Bone marrow (tissue), 2 donors: ENCODE measurements at regions not wholly inside any gene's neighbourhood (a gene's known extent, or its start where the extent isn't known, plus 50 kb on each side); places are given as distances from the start of the nearest gene placed in this dataset.
"Not testable (repeated sequence)": the region's sequence is repeated elsewhere in the genome, so short reads cannot be mapped to it uniquely, and the experiment has no call there.

ENCODE experiments used
- DNase-seq, 2 donors: peaks; one replicate each; lab custom pipeline; 2025; lab: John Stamatoyannopoulos, UW

DNA sequence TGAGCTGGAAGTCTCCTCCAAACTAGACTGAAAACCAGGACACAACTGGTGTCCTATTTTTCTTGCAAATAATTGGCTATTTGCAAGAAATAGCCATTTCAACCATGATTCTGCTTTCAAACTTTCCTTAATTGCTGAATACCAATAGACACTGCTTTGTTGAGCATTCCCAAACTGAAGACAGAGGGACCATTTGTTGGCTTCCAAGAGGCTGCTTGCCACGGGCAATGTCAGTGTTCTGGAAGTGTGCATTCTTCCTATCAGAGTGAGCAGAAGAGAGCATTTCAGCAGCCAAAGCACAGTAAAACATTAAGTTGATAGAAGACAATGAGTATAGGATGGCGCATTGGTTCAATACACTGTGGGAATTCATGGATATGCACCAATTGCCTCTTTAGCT, 360.5 kb upstream of the RGPD4 start:
- no peak for DNase-seq

DNA sequence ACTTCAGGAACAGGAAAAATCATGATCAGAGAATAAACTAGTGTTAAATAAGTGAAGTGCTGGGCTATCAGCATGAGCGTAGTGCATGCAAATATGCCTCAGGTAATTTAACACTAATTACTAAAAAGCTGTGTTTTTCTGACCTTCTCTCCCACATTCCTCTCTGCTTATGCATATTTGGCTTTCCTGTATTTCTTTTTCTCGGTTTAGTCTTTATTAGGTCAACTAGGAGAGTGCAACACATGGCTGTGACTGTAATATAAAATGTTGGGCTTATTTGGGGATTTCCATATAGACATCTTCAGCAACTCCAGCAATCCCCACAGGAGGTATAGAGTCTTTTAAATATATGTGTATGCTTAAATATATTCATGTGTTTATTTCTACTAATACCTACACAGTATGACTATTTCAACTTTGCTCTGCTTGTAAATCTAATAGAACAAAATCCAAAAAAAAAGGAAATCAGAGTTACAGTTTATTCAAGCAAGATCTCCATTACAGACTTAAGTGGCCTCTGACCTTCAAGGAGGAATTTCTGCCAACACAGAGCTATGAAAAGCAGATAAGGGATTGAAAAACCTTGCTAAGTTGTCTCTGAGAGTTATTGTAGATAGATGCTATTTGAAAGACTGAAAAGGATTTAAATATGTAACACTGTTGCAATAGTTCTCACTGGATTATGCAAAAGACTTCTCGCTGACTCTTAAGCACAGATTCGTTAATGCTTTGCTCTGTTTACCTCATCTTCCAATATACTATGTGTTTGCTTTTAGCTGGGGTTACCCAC, 359.5 kb upstream of the RGPD4 start:
- no peak for DNase-seq

DNA sequence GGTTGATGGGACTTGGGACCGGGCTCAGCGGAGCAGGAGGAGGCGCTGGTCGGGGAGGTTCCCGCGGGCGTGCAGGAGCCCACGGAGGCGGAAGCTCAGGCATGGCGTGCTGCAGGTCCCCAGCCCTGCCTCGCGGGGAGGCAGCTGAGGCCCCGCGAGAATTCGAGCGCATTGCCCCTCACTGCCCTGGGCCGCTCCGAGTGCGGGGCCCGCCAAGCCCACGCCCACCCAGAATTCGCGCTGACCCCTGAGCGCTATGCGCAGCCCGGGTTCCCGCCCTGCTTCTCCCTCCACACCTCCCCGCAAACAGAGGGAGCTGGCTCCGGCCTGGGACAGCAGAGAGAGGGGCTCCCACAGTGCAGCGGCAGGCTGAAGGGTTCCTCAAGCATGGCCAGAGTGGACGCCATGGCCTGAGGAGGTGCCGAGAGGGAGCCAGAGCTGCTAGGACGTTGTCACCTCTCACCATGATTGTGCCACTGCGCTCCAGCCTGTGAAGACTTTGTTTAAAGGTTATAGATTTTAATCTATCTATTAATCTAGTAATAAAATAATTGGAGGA, 357.2 kb upstream of the RGPD4 start:
- no peak for DNase-seq

DNA sequence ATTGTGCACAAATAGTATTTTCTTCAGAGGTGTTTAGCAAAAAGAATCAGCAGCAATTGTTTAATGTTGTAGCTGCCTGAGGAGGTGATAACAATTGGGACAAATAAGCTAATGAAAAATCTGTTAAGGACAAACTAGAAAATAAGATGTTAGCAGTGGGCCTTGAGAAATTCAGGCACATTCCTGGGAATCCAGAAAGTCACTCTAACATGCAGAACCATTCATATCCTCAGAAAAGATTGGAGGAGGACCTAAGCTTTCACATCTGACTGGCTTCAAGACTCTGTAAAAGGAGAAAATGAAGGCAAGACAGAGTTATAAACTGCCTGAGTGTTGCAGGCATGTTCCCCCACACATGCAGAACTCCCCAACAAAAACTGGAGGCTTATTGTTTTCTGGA, 353.5 kb upstream of the RGPD4 start:
- no peak for DNase-seq

DNA sequence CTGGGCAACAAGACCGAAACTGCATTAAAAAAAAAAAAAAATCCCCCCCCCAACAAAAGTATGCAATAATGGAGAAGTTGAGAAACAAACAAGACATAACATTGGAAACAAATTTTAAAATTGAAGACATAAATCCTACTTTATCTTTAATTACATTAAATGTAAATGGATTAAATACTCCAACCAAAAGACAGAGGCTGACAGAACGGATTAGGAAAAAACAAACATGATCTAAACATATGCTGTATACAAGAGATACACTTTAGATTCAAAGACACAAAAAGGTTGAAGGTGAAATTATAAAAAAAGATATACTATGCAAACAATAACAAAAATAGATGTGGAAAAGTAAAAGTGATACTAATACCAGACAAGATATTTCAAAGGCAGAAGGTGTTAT, 350.8 kb upstream of the RGPD4 start:
- DNase-seq: no peak

DNA sequence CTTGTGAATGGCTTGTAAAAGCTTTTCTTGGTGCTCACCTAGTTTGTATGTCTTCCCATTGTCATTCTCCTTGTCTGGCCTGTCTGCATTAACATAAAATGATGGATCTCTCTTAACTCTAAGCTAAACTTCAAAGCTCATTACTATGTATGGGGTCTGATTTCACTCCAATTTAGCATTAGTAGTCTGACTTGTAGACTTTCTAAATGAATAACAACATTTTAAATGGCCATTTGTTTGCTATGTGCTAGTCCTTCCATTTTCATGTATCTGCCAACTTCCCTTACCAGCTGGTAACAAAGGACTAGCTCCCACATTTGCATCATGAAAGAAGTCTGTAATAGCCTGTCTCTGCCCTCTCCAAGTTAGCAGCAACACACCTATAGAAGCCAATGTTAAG, 324.2 kb upstream of the RGPD4 start:
- no peak for DNase-seq

DNA sequence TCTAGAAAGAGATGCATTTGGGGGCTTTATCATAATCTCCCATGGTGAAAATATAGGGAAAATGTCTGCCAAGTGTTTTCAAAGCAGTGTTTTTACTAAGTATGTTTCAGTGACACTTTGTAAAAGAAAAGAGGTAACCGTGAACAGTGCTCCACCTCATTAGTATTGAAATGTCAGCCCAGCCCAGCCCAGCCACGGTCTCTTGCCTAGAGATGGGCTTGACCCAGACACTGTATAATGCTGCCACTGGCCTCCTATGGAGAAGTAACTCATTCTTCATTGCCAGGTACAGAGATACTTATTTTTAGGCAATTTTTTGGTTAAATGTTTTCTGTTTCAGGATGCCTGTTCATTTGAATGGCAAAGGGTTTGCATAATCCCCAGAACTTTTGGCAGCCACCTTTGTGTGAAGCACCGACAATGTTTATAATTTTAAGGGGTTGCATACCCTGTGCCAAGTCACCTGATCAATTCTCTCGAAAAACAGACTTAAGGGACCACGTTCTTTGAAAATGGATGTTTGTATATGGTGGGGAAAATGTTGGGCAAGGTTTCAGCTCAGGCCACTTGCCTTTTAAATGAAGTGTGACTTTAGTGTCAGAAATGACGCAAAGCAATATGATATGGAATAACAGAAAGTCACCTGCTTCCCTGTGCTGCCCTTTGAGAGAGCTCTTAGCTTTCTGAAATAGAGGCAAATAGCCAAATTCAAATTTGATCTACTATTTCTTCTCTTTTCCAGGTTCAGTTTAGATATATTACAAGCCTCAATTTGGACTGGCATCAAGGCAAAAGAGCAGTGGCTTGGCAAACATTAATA, 314.5 kb upstream of the RGPD4 start:
- no peak for DNase-seq

DNA sequence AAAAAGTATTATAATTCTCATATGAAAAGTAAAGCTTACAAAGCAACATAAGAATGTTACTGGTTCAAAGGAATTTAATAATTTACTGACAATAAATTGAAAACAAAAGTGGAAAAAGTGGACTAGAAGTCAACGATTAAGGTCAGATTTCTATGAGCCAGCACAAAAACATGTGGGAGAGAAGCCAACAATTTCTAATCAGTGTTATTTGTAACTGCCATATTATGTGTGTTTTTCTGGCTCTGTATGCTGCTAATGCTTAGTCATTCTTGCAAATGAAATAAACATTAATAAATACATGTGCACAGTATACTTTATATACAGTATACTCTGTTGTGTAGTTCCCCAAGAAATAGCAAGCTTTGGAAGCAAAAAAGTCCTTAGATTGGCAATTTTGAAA, 301.3 kb upstream of the RGPD4 start:
- no peak for DNase-seq

DNA sequence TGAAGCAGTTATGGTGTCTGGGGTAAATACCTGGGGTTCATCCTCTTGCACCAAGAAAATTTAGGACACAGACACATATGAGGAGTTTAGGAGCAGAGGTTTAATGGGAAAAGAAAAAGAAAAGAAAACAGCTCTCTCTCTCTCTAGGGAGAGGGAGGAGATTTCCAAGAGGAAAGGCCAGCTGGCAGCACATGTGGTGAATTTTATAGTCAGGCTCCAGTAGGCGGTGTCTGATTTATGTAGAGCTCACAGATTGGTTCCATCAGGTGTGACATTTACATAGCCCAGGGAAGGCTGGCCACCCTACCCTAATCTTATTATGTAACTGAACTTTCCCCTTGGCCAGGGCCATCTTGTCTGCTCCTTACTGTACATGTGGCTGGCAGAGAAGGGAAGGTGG, 297.5 kb upstream of the RGPD4 start:
- no peak for DNase-seq

DNA sequence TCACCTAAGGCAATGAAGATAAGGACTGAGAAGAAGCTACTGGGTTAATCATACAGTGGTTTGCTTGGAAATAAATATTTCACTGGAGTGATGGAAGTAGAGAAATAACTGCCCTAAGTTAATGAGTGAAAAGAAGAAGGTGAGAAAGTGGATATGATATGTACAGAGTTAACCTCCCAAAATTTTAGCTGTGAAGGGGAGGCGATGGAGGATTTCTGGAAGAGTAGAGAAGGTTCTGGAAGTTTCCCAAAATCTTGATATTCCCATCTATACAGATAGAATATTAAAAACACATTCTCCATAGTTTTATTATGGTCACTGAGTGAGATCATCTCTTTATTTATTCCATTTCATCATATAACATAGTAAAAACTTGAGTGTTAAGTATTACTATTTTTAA, 296.6 kb upstream of the RGPD4 start:
- no peak for DNase-seq

DNA sequence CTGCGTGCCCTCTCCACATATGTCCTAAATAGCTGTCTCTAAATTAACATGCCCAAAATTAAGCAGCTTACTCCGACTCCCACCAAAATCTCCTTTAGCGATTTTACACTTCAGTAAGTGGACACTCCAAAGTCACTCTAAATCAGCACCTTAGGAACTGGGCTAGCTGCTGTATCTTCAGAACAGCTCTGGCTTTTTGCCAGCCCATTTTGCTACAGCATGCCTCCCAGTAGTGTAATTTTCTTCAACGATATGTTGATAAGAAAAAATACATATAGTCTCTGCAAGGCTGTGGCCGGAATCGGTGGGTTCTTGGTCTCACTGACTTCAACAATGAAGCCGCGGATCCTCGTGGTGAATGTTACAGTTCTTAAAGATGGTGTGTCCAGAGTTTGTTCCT, 291.8 kb upstream of the RGPD4 start:
- no peak for DNase-seq

DNA sequence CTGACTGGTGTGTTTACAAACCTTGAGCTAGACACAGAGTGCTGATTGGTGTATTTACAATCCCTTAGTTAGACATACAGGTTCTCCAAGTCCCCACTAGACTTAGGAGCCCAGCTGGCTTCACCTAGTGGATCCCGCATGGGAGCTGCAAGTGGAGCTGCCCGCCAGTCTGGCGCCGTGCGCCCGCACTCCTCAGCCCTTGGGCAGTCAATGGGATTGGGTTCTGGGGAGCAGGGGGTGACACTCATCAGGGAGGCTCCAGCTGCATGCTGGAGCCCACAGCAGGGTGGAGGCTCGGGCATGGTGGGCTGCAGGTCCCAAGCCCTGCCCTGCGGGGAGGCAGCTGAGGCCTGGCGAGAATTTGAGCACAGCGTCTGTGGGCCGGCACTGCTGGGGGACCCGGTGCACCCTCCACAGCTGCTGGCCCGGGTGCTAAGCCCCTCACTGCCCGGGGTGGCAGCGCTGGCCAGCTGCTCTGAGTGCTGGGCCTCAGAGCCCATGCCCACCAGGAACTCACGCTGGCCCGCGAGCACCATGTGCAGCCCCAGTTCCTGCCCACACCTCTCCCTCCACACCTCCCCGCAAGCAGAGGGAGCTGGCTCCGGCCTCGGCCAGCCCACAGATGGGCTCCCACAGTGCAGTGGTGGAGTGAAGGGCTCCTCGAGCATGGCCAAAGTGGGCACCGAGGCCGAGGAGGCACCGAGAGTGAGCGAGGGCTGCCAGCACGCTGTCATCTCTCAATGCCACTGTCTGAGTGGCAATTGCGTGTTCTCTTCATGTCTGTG, 290.6 kb upstream of the RGPD4 start:
- not testable (repeated sequence) for DNase-seq

DNA sequence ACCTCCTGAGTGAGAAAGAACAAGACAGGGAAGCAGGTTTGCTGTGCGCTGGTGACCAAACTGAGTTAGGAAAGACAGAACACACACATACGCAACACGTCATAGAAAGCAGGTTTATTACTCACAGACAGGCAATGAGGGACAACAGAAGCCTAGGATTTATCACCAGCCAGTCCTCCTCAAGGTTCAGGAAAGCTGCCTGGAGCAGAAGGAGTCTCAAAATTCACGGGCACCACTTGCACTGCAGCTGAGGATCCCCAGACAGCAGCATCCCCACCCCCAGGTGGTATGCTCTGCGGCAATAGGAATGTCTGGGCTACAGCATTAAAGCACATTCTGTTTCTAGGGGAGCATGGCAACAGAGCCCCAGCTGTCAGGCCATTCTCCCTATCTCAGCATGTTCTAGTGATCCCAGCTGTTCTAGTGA, 284.4 kb upstream of the RGPD4 start:
- no peak for DNase-seq

DNA sequence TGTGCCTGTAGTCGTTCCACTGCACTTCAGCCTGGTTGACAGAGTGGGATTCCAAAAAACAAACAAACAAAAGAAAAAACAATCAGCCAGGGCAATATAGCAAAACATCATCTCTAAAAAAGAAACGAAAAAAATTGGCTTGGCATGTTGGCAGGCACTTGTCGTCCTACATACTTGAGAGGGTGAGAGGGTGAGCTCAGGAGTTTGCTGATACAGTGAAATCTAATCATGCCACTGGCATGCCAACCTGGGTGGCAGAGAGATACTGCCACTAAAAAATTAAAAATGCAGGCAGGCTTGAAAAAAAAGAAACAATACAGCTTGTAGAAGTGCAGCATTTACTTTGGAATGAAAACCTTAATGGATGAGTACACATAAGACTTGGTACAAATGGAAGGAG, 282.9 kb upstream of the RGPD4 start:
- DNase-seq: no peak

DNA sequence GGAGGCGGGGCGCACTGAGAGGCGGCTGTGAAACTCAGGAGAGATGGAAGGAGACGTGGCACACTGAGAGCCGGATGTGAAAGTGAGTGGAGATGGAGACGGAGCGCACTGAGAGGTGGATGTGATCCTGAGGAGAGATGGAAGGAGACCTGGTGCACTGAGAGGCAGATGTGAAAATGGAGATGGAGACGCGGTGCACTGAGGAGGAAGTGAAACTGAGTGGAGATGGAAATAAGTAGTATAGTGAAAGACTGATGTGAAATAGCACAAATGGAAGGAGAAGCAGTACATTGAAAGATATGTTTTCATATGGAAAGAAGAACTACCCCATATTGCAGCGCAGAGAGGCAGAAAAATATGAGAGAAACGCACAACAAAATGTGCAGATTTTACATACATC, 281.6 kb upstream of the RGPD4 start:
- no peak for DNase-seq

DNA sequence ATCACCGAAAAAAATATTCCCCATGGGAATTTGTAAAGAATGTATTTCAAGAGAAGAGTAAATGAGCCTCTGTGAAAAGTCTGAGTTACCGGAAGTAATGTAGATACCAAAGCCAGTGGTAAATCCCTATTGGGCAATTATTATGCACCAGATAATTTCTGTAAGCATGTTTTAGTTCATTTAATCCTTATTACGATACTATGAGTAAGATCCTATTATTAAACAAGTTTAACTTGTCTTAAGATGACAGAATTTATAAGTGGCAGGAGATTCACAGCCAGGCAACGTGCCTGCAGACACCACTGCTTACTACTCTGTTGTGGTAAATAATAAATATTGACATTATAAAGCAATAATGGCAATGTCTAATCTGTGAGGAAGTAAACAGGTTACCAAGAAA, 280.8 kb upstream of the RGPD4 start:
- DNase-seq: no peak

DNA sequence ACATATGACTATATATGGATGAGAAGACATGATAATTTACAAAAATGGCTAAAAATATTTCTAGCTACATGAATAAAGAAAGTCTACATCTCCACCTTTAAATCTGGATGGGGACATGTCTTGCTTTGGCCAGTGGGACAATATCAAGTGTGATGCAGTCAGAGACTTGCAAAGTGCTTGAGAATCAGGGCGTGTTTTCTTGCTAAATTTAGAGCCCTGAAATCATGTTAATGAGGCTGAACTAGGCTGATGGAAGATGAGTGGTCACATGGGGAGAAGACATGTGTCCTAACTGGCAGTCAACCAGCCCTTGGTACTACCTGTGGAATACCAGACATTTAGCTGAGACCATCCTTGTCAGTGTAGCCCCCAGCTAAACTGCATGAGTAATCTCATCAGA, 278.5 kb upstream of the RGPD4 start:
- DNase-seq: no peak

DNA sequence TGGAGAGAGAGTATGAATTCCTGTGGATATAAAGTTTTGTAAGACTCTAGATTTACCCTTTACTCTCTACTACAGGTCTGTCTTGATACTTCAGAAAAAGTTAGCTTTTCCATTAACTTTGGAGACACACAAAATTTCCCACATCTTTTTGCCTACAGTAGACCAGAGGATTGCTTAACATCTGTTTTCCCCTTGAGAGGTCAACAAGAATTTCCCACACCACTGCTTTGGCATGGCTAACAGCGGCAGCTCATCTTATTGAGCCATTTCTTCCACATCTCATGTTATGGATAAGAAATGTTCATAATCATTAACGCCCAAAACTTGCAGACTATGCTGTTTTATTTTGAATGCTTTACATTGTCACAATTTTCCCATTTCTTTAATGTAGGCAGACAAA, 273.6 kb upstream of the RGPD4 start:
- DNase-seq: no peak

DNA sequence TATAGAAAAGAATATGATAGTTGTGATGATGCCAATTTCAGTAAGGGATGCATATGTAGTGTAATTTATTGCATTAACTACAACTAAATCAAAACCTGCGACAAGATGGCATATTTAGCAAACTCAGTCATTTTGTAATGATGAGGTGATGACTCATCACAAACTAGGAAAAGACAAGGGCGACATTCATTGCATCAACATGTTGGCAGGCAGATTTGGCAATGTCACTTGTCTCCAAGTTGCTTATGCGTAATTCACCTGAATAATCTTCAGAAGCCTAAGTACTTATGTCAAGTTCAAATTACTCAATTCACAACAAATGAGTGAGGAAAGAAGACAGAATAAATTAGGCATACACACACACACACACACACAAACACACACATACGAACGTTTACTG, 273.2 kb upstream of the RGPD4 start:
- no peak for DNase-seq

DNA sequence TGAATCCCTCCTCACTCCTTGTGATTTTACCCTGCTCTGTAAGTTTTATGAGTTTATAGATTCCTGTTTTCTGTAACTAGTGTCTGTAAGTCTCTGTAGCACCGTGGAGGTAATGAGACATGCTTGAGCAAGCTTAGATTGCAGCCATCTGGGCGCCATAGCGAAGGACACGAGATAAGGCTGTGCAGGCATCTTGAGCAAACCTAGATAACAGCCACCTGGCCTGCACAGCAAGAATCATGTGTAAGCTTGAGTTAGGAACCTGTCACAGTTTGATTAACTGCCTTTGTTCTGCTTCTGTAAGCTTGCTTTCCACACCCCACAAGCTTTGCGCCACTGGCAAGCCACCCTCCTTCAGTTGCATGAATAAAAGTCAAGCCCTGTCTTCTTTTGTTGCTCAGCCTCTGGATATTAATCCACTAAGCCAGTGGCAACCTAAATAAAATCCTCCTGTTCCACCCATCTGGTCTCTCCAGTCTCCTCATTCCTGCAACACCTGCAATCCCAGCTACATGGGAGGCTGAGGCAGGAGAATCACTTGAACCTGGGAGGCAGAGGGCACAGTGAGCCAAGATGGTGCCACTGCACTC, 270.6 kb upstream of the RGPD4 start:
- no peak for DNase-seq

DNA sequence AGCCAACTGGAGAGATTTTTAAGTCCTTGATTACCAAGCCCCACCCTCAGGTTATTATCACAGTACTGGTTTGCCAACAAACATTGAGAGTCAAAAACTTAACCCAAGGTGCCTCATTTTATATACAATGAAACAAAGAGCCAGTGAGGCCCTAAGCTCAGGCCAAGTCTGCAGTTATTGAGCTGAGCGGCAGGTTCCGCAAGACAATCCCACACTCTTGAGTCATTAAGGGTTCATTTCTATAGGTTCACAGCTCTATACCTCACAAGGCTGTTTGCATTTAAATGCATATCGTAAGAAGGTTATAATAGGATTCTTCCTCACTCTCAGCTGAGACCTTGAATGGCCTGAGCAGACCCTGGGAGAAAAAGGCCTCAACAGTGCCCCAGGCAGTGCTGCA, 268.4 kb upstream of the RGPD4 start:
- no peak for DNase-seq

DNA sequence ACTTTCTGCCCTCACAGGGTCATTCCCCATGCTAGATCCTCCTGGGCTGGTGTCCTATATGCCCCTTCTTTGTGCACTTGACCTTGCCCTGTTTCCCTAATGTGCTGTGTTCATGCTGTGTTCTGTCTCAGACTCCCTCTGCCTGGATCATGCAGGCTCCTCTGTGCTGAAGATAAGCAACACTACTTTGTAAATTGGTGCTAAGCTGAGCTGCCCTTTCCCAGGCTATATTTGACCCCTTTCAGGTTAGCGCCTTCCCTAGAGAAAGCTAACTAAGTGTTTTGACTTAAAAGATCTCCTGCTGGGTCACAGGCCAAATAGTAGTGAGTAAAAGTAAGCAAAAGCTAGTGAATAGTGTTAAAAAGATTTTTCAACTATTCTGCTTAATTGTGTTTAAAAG, 257.2 kb upstream of the RGPD4 start:
- no peak for DNase-seq
